ENCODE measurements at regions not wholly inside any gene's neighbourhood (a gene's known extent, or its start where the extent isn't known, plus 50 kb on each side); places are given as distances from the start of the nearest gene placed in this dataset.

- no peak for TF ChIP-seq EZH2 (IDR thresholded peaks at IDR 0.05; ENCODE audit: low read length)
- TF ChIP-seq, protein P1, sequence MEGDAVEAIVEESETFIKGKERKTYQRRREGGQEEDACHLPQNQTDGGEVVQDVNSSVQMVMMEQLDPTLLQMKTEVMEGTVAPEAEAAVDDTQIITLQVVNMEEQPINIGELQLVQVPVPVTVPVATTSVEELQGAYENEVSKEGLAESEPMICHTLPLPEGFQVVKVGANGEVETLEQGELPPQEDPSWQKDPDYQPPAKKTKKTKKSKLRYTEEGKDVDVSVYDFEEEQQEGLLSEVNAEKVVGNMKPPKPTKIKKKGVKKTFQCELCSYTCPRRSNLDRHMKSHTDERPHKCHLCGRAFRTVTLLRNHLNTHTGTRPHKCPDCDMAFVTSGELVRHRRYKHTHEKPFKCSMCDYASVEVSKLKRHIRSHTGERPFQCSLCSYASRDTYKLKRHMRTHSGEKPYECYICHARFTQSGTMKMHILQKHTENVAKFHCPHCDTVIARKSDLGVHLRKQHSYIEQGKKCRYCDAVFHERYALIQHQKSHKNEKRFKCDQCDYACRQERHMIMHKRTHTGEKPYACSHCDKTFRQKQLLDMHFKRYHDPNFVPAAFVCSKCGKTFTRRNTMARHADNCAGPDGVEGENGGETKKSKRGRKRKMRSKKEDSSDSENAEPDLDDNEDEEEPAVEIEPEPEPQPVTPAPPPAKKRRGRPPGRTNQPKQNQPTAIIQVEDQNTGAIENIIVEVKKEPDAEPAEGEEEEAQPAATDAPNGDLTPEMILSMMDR (optimal IDR thresholded peaks at IDR 0.05 in 1 of 3, IDR thresholded peaks at IDR 0.05 in 1 of 3, conservative IDR thresholded peaks at IDR 0.05 in 1 of 3; ENCODE audit: extremely low read depth in 1 of 3, insufficient read depth in 2 of 3, low read length in 3 of 3), result no peak
- Histone ChIP-seq H3K4me1 (ENCODE audit: control insufficient read depth, extremely low read depth, insufficient read depth, low read length) (no peaks in the 10 kb centered on the region), H3K4me3 (ENCODE audit: control insufficient read depth in 2 of 3, extremely low read depth in 1 of 3, insufficient read depth in 2 of 3, low read depth in 1 of 3, low read length in 3 of 3) (no peak overlapping the region), H3K9ac (ENCODE audit: control insufficient read depth, extremely low read depth, insufficient read depth, low read length) (no peak overlapping the region), H2AFZ (ENCODE audit: control insufficient read depth, low read length) (no peak overlapping the region), H3K79me2 (ENCODE audit: control insufficient read depth, insufficient read depth, low read length) (no peaks in the 10 kb centered on the region), H3K36me3 (ENCODE audit: control insufficient read depth in 2 of 2, extremely low read depth in 1 of 2, insufficient read depth in 2 of 2, low read length in 2 of 2) (peaks cover 16 to 35% of the 10 kb centered on the region in 2 experiments), H3K4me2 (ENCODE audit: control insufficient read depth, extremely low read depth, insufficient read depth, low read depth, low read length) (no peak overlapping the region), H3K27ac (ENCODE audit: control insufficient read depth, insufficient read depth, low read length) (no peak overlapping the region), H4K20me1 (ENCODE audit: control insufficient read depth, extremely low read depth, insufficient read depth, low read length) (no peaks in the 10 kb centered on the region), H3K9me3 (ENCODE audit: control insufficient read depth, low read depth, low read length) (no peaks in the 10 kb centered on the region), H3K9me1 (ENCODE audit: control insufficient read depth, extremely low read depth, insufficient read depth, low read length) (no peaks in the 10 kb centered on the region), H3K27me3 (ENCODE audit: control insufficient read depth, extremely low read depth, insufficient read depth, low read length) (no peaks in the 10 kb centered on the region)
- no peak for FAIRE-seq
- no peak for DNase-seq (ENCODE audit: low read depth, low spot score)
- dilution Hi-C loops (cut with MboI; ENCODE audit: extremely low pct_ligation_motif_present, low sequenced_read_pairs), result no loop called here
These were observed 186.5 kb upstream of the WWC1 start for GRCh38 chr5:168104811-168105481.

DNA sequence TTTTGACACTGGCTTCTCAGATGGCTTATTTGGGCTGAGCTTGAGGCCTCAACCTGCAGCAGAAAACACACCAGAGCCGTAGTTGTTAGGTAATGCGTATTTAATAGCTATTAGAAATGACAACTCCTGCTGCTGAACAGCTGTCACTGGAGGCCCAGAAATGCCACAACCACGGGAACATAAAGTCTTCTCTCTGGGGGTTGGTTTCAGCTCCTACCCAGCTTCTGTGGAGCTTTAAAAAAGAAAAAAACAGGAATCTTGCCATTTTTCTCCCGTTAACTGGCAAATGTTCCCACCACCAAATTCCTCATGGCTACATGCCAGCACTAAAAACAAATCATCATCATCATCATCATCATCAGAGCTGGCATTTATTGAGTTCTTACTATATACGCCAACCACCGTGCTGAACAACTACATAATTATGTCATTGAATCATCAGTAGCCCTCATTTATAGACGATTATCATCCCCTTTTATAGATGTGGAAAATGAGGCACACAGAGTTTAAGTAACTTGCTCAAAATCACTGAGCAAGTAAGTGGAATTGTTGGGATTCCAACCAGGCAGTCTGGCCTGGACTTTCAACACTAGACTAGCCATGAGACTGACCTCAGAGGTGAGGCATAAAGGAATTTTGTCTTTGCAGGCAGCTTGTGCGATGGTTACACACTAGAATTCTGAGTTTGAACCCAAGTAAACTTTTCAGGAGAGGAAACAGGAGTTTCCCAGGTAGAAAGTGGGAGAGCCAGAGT is 185.3 kb upstream of the WWC1 start:
- TF ChIP-seq, protein P1 (optimal IDR thresholded peaks at IDR 0.05 in 1 of 3, IDR thresholded peaks at IDR 0.05 in 1 of 3, conservative IDR thresholded peaks at IDR 0.05 in 1 of 3; ENCODE audit: extremely low read depth in 1 of 3, insufficient read depth in 2 of 3, low read length in 3 of 3), result no peak
- TF ChIP-seq EZH2 (IDR thresholded peaks at IDR 0.05; ENCODE audit: low read length), result no peak
- H3K79me2 ChIP-seq (ENCODE audit: control insufficient read depth, insufficient read depth, low read length), result no peaks in the 10 kb centered on the region
- H3K9ac ChIP-seq (ENCODE audit: control insufficient read depth, extremely low read depth, insufficient read depth, low read length), result no peak overlapping the region
- dilution Hi-C loops (cut with MboI; ENCODE audit: extremely low pct_ligation_motif_present, low sequenced_read_pairs), result no loop called here
- no peaks in the 10 kb centered on the region for H3K9me3 ChIP-seq (ENCODE audit: control insufficient read depth, low read depth, low read length)
- H3K9me1 ChIP-seq (ENCODE audit: control insufficient read depth, extremely low read depth, insufficient read depth, low read length), result no peaks in the 10 kb centered on the region
- H3K4me2 ChIP-seq (ENCODE audit: control insufficient read depth, extremely low read depth, insufficient read depth, low read depth, low read length), result no peak overlapping the region
- no peak for DNase-seq (ENCODE audit: low read depth, low spot score)
- no peak overlapping the region for H2AFZ ChIP-seq (ENCODE audit: control insufficient read depth, low read length)
- no peaks in the 10 kb centered on the region for H3K27me3 ChIP-seq (ENCODE audit: control insufficient read depth, extremely low read depth, insufficient read depth, low read length)
- no peaks in the 10 kb centered on the region for H3K4me1 ChIP-seq (ENCODE audit: control insufficient read depth, extremely low read depth, insufficient read depth, low read length)
- FAIRE-seq, result no peak
- H4K20me1 ChIP-seq (ENCODE audit: control insufficient read depth, extremely low read depth, insufficient read depth, low read length), result no peaks in the 10 kb centered on the region
- H3K4me3 ChIP-seq (ENCODE audit: control insufficient read depth in 2 of 3, extremely low read depth in 1 of 3, insufficient read depth in 2 of 3, low read depth in 1 of 3, low read length in 3 of 3), result no peak overlapping the region
- no peak overlapping the region for H3K27ac ChIP-seq (ENCODE audit: control insufficient read depth, insufficient read depth, low read length)
- peaks cover 20 to 40% of the 10 kb centered on the region in 2 experiments for H3K36me3 ChIP-seq (ENCODE audit: control insufficient read depth in 2 of 2, extremely low read depth in 1 of 2, insufficient read depth in 2 of 2, low read length in 2 of 2)

Data from keratinocyte (primary cell).